Adrenal gland (tissue), 9 donors: ENCODE measurements at regions not wholly inside any gene's neighbourhood (a gene's known extent, or its start where the extent isn't known, plus 50 kb on each side); places are given as distances from the start of the nearest gene placed in this dataset.

Experiments used
- DNase-seq, 7 donors: peaks; one replicate each; pipeline ENCODE4 v3.0.0-alpha.2; 2019 to 2020
- H3K27ac ChIP-seq, 5 donors: fragments of 200-600 bp; sonication (generic) in 4 of 5; 1 replicate in 3 of 5; 2 replicates in 2 of 5; pipeline versions ENCODE4 v1.5.1 to v1.8.0; 2016 to 2020; ENCODE audit warnings: mild to moderate bottlenecking in 1 of 5
- H3K27me3 ChIP-seq: fragments of 200-600 bp; 2 replicates; pipeline ENCODE4 v1.8.0; 2021
- H3K36me3 ChIP-seq, 2 donors: fragments of 200-600 bp; replicated peaks in 1 of 2; 1 replicate in 1 of 2; 2 replicates in 1 of 2; pipeline versions ENCODE4 v1.5.1 to v1.8.0; 2018 to 2022
- H3K4me1 ChIP-seq, 2 donors: fragments of 200-600 bp; replicated peaks in 1 of 2; 1 replicate in 1 of 2; 2 replicates in 1 of 2; pipeline versions ENCODE4 v1.5.1 to v1.8.0; 2018 to 2021
- H3K4me3 ChIP-seq, 4 donors: fragments of 200-600 bp; sonication (generic) in 3 of 4; one replicate each; pipeline ENCODE4 v1.5.1; 2016 to 2018
- H3K9me3 ChIP-seq, 3 donors: fragments of 200-600 bp; sonication (generic) in 1 of 3; replicated peaks in 1 of 3; 1 replicate in 2 of 3; 2 replicates in 1 of 3; pipeline versions ENCODE4 v1.5.1 to v1.8.0; 2016 to 2021
- CTCF ChIP-seq, 6 experiments: fragments of 450-650 bp in 4 of 6; fragments of 200-600 bp in 2 of 6; sonication (generic) in 1 of 6; IDR thresholded peaks; 1 replicate in 5 of 6; 2 replicates in 1 of 6; pipeline versions ENCODE4 v1.5.1 to v1.8.0; 2016 to 2021; ENCODE audit warnings: antibody characterized with exemption in 6 of 6, mild to moderate bottlenecking in 2 of 6, moderate library complexity in 1 of 6
- POLR2A ChIP-seq, 2 donors: fragments of 450-650 bp; IDR thresholded peaks; one replicate each; pipeline ENCODE4 v1.6.1; 2017; ENCODE audit warnings: antibody characterized with exemption in 2 of 2, mild to moderate bottlenecking in 2 of 2, moderate library complexity in 1 of 2
- WGBS, 4 donors: extraction: QIAGEN DNeasy Blood & Tissue Kit in 2 of 4; methylation state at CpG; one replicate each; pipeline versions ENCODE4 v1.1.5 to v1.1.7; 2013 to 2017; 5-methylcytosine and 5-hydroxymethylcytosine counted together
- intact Hi-C, 2 donors: fragments of 100-400 bp; cut with DNase I; formaldehyde crosslinking; loops; one replicate each; pipeline versions ENCODE4 v1.14.1 to v1.15.0; 2022 to 2023
- donor health status: healthy with polysubstance abuse.
- donor health status: Bipolar disorder and iron deficiency.
- donor health status: DM: yes; HTN: yes; CAD: no.
- donor health status: DM: no; HTN: no; CAD: no.
- donor health status: DM: no; HTN: no; CAD: no.

- no peak for TF ChIP-seq CTCF (IDR thresholded peaks at IDR 0.05)
- no peak for TF ChIP-seq POLR2A (IDR thresholded peaks at IDR 0.05)
- Histone ChIP-seq H3K4me1 (no peaks in the 10 kb centered on the region), H3K4me3 (no peak overlapping the region), H3K27ac (no peak overlapping the region), H3K9me3 (no peaks in the 10 kb centered on the region), H3K36me3 (no peaks in the 10 kb centered on the region), H3K27me3 (no peaks in the 10 kb centered on the region)
- intact Hi-C loops = no loop called here
- DNase-seq = no peak
- WGBS, 4 donors = 64 to 85% (median 73%) methylated on average over 3 of the region's 3 CpGs
Measured at GRCh38 chr1:199597152-199597551, 430.4 kb upstream of the NR5A2 start.

- Histone ChIP-seq H3K27me3 (no peaks in the 10 kb centered on the region), H3K4me1 (no peaks in the 10 kb centered on the region), H3K36me3 (no peaks in the 10 kb centered on the region), H3K27ac (no peak overlapping the region), H3K4me3 (no peak overlapping the region), H3K9me3 (no peaks in the 10 kb centered on the region)
- no peak for DNase-seq
- TF ChIP-seq CTCF (IDR thresholded peaks at IDR 0.05) = no peak
- TF ChIP-seq POLR2A (IDR thresholded peaks at IDR 0.05) = no peak
- intact Hi-C loops = no loop called here
- 74 to 81% (median 76%) methylated on average over 4 of the region's 4 CpGs for WGBS, 4 donors
Measured at GRCh38 chr1:199608414-199608813, 419.1 kb upstream of the NR5A2 start.

- intact Hi-C loops = no loop called here
- Histone ChIP-seq H3K27me3 (no peaks in the 10 kb centered on the region), H3K27ac (no peak overlapping the region), H3K36me3 (no peaks in the 10 kb centered on the region), H3K9me3 (no peaks in the 10 kb centered on the region), H3K4me3 (no peak overlapping the region), H3K4me1 (no peaks in the 10 kb centered on the region)
- DNase-seq = no peak
- TF ChIP-seq CTCF (IDR thresholded peaks at IDR 0.05) (no peak), POLR2A (IDR thresholded peaks at IDR 0.05) (no peak)
- 38 to 56% (median 51%) methylated on average over 6 of the region's 6 CpGs for WGBS, 4 donors
Measured at GRCh38 chr1:199612976-199613774, 414.3 kb upstream of the NR5A2 start.

- intact Hi-C loops = no loop called here
- Histone ChIP-seq H3K27ac (no peak overlapping the region), H3K36me3 (no peaks in the 10 kb centered on the region), H3K27me3 (no peaks in the 10 kb centered on the region), H3K4me1 (no peaks in the 10 kb centered on the region), H3K9me3 (no peaks in the 10 kb centered on the region), H3K4me3 (no peak overlapping the region)
- DNase-seq = no peak
- TF ChIP-seq CTCF (IDR thresholded peaks at IDR 0.05) (no peak), POLR2A (IDR thresholded peaks at IDR 0.05) (no peak)
- WGBS, 4 donors = 13 to 26% (median 16%) methylated on average over 1 of the region's 1 CpG
Measured at GRCh38 chr1:199616947-199617346, 410.6 kb upstream of the NR5A2 start.
